GOT3 (cell line): ENCODE measurements at regions not wholly inside any gene's neighbourhood (a gene's known extent, or its start where the extent isn't known, plus 50 kb on each side); places are given as distances from the start of the nearest gene placed in this dataset.
"Not testable (repeated sequence)": the region's sequence is repeated elsewhere in the genome, so short reads cannot be mapped to it uniquely, and the experiment has no call there.

Experiments used
- DNase-seq: peaks from one replicate; lab custom pipeline; 2025; ENCODE audit warnings: mixed read lengths; lab: John Stamatoyannopoulos, UW

DNA sequence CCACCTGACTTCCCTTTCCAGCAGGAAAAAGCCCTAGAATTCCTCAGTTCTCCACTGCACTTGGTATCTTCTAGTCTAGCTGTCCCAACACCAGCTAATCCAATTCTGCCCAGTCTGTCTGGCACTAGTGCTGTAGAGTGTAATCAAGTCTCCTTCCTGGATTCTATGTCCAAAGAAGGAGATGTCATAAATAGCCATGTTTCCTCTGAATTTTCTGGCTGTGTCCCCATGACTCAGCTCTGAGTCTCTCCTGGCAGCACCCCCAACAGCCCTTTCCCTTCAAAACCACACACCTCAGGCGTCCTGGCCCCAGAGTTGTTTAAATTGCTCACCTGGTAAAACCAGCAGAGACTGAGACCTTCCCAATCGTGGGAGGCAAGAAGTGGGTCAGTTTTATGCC is 197.2 kb downstream of the GRXCR1 start:
- no peak for DNase-seq

DNA sequence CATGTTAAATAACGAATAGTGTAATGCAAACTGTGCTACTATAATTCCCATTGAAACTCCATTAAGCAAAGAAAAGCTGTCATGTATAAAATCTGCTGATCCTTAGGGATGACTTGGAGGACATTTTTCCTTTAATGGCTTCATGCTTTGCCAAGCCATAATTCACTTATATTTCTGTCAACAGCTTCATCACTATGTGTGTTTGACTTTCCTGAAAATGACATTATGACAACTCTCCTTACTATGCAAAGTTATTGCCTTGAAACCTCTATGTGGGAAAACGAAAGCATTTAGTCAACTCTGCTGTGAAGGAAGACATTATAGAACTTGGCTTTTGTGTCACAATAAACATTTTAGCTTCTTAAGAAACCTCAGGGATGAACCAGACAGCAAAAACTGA is 210.5 kb downstream of the GRXCR1 start:
- DNase-seq = no peak

DNA sequence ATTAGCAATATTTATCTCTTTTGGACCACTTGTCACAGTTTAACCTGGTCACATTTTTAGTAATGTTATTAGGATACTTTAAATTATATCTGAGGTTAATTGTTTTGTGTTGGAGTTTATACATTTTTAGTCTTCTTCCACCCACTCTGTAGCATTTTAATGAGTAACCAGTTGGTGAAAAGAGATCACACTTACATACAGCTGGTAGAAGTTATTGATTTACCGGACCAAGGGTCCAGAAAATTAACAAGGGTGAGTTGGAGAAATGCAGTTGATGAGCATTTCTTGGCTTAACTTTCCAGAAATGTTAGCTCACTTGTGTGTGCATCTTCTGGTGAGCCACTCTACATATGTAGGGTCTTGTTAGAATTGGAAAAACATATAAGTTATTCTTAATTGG is 219.6 kb downstream of the GRXCR1 start:
- no peak for DNase-seq

GRCh38 chr4:43113196-43113595 is 220.7 kb downstream of the GRXCR1 start:
- no peak for DNase-seq

DNA sequence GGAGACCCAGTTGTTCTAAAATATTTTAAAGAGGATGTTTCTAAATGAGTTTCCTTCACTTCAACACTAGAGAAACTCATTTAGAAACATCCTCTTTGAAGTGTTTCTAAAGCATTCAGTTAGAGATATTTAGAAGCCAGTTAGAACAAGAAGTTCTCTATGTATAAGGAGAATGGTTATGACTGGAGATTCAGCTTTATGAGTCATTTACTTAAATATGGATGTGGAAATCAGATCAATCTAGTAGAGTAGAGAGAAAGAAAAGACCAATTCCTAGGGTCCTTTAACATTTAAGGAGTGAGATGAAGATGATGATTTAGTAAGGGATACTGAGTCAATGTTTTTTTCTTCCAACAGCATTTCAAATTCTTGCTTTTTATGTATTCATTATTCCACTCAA is 234.1 kb downstream of the GRXCR1 start:
- DNase-seq = no peak

GRCh38 chr4:43130228-43131021 is 237.9 kb downstream of the GRXCR1 start:
- DNase-seq = no peak

DNA sequence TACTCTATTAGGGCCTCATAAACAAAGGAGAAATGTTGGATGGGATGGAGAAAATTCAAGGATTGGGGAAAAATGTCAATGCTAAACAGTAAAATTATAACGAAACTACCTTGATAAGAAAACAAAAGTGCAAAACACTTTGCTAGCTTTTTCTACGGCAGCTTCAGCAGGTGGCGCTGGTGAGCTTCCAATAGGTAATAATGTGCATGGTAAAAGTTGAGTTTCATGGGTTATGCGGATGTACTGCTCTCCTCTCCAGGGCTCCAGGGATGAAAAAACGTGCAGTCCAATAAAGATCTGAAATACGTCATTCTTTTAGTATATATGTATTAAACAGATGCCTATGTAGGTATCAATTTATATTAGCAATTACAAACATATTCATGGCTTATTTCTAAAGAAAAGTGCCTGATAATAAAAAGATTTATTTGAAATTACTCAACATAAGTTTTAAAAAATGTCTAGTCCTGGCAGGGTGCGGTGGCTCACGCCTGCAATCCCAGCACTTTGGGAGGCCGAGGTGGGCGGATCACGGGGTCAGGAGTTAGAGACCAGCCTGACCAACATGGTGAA is 239.6 kb downstream of the GRXCR1 start:
- DNase-seq = peak; percentile 9

DNA sequence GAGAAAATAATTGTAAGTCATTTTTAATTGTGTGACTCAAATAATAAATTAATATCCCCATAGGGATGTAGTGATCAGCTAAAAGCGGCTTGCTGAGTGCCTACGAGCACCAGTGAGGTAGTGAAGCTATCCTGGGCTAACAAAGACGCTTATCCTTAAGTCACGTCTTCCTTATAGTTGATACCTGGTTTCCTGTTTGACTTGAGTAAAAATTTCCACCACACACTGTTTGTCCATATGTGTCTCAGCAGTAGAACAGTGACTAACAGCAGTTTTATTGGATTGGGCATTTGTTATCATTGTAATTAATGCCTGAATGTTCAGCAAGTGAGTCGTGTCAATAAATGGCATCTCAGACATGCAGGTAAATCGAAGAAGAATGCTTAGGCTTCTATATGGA is 241.1 kb downstream of the GRXCR1 start:
- no peak for DNase-seq

GRCh38 chr4:43136752-43137151 is 244.2 kb downstream of the GRXCR1 start:
- no peak for DNase-seq

GRCh38 chr4:43146198-43146597 is 253.7 kb downstream of the GRXCR1 start:
- no peak for DNase-seq

DNA sequence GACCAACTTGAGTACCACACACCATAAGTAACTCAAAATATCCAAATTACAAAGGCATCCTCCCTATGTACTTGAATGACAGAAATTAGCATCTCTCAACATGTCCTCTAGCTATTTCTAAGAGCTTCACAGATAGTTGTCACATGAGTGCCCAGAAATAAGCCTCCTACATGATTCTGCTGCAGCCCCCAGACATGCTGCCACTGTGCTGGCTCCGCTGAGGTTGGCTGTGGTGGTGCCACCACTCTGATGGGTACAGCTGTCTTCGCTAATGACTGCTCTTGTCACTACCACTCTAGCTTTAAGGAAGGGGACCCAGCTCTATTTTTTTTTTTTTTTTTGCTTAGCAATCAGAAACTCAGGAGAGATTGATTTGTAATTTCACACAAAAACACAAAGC is 256.0 kb downstream of the GRXCR1 start:
- DNase-seq = no peak

- DNase-seq = no peak
Observed at GRCh38 chr4:43163101-43163792, 270.7 kb downstream of the GRXCR1 start.

DNA sequence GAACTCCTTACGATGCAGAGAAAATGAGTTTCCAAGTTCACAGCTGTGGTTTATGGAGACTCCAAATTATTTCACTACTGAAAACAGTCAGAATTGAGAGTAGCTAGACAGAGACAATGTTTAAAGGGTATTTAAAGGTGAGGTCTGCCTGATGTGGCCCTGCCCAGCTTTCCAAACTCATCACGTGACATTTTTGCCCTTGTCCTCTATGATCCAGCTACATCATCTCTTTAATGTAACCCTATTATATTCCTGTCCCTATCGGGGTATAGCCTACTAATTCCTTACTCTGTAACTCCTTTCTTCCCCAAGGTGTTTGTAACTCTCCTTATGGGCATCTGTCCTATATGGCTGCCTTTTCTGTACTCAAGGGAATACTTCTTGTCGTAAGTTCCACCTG is 297.2 kb downstream of the GRXCR1 start:
- no peak for DNase-seq

- not testable (repeated sequence) for DNase-seq
Observed at GRCh38 chr4:43212576-43212975, 320.1 kb downstream of the GRXCR1 start.

- DNase-seq = no peak
Observed at GRCh38 chr4:43223820-43224219, 331.3 kb downstream of the GRXCR1 start.

DNA sequence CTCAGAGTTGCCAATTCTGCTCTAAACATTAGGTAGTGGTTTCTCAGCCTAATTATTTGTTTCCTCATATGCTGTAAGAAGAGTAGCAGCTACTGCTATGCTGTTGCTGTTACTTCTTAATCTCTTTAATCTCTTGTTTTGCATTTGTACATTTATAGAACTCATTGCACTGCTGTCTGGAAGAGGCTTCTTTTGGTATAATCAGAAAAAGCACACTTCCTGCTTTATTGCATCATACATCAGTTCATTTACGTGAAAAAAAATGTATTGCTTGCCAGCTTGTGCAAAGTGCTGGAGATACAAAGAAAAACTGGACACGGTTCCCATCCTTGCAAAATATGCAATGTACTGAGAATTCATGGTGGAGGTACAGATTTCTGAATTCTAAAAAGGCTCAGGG is 332.0 kb downstream of the GRXCR1 start:
- DNase-seq = no peak

DNA sequence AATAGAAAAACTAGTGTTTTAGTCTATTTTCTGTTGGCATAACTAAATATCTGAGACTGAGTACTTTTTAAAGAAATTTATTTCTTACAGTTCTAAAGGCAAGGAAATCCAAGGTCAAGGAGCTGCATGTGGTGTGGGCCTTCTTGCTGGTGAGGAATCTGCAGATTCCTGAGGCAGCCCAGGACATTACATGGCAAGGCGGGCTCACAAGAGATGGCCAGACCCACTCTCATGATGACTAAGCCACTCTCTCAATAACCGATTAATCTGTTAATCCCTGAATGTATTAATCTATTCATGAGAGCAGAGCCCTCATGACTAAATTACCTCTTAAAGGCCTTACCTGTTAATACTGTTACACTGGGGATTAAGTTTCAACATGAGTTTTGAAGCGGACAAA is 340.8 kb downstream of the GRXCR1 start:
- DNase-seq = no peak

DNA sequence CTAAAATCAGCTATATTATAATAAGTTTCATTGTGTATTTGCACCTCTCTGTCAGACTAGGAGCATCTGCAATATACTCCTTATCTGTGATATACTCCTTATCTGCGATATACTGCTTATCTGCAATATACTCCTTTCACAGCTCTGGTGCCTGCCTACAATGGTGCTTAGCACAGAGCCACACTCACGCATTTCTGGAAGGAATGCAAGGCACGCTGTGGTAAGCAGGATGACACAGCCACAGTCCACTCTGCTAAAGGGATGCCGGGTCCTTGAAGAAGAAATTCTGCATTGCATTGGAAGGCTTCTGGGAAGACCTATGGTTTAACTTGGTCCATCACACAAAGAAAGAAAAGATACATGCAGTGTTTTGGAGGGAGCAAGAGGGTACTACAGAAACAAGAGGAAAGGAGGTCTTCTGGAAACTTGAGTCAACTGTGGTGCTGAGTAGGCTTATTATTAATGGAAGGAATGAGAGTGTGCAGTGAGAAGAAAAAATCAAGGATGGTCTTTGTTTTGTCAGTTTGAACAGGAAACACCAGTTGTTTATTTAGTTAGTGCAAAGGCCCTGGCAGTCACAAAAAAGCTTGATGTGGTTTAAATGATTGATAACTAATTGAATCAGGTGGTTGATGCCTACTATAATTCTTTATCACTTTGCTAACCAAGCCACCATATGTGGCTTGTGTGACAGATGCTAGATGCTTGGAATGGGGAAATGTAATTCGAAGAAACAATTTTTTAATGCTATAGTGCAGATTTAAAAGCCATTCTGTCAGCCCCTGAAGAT is 342.3 kb downstream of the GRXCR1 start:
- DNase-seq = no peak

DNA sequence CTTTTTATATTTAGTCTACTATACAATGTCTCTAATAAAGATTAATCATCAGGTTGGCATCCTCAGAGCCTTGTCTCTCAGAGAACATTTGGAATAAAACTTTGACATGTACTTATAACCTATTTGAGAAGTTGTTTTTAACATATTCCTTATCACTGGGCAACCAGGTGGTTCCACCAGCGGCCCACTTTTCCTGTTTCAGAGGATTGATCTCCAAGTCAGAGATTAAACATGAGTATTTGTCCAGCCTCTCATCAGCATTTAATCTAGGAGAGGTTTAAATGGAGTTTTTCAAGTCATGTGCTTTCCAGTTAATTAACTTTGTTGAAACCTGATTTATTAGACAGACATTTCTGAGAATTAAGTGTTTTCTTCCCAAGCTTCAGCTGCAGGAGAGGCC is 345.5 kb downstream of the GRXCR1 start:
- no peak for DNase-seq

GRCh38 chr4:43238585-43238984 is 346.1 kb downstream of the GRXCR1 start:
- DNase-seq = no peak

DNA sequence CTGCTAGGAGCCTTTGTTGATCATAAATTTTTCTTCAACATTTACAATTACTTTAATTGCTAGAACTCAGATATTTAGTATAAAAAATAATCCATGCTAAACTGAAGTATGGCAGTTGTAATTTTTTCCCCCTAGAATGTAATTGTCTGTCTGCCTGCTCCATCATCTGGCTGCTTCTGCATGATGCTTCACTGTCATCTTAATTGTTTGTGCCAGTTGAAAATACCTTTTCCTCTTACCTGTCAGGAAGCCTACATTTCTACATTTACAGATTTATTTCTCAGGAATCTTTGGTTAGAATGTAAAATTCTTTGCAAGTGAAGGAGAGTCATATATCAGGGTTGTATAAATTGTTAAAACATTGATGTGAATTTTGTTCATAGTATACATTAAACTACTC is 348.6 kb downstream of the GRXCR1 start:
- DNase-seq = no peak

GRCh38 chr4:43242606-43243005 is 350.1 kb downstream of the GRXCR1 start:
- DNase-seq = no peak
